H1 (cell line): ENCODE measurements at regions not wholly inside any gene's neighbourhood (a gene's known extent, or its start where the extent isn't known, plus 50 kb on each side); places are given as distances from the start of the nearest gene placed in this dataset.

Source experiments
- CTCF ChIA-PET: fragments of 300-600 bp; sonication (Branson Sonifier 250); formaldehyde crosslinking; loops from one replicate; lab custom pipeline; 2021; ENCODE audit not compliant: partially characterized antibody; lab: Charles Lee
- POLR2A ChIA-PET: fragments of 300-600 bp; sonication (Branson Sonifier 250); formaldehyde crosslinking; loops from one replicate; lab custom pipeline; 2021; ENCODE audit warnings: inconsistent platforms; ENCODE audit not compliant: partially characterized antibody; lab: Charles Lee
- DNase-seq, 2 experiments: peaks; one replicate each; pipeline versions ENCODE4 v3.0.0 to v3.0.0-alpha.2; 2010 to 2022; ENCODE audit warnings: low spot score in 2 of 2, low read depth in 1 of 2, mixed read lengths in 1 of 2
- FAIRE-seq: peaks from 2 replicates; lab custom pipeline; 2011; peaks lifted over from hg19 to GRCh38; lab: Jason Lieb, UNC
- H2AFZ ChIP-seq: 2 replicates; pipeline ENCODE4 v1.8.1; 2012; ENCODE audit warnings: low read length, inconsistent platforms
- H2AK5ac ChIP-seq: 2 replicates; pipeline ENCODE4 v1.6.1; 2013; ENCODE audit warnings: low read depth, low read length
- H2BK120ac ChIP-seq: replicated peaks from 2 replicates; pipeline ENCODE3; 2013; ENCODE audit warnings: low read depth, low read length, inconsistent platforms
- H2BK12ac ChIP-seq: 2 replicates; pipeline ENCODE4 v1.6.1; 2013; ENCODE audit warnings: low read depth, low read length
- H2BK15ac ChIP-seq: 2 replicates; pipeline ENCODE4 v1.6.1; 2013; ENCODE audit warnings: low read length
- H2BK20ac ChIP-seq: 2 replicates; pipeline ENCODE4 v1.6.1; 2013; ENCODE audit warnings: low read length
- H2BK5ac ChIP-seq: 2 replicates; pipeline ENCODE4 v1.6.1; 2013; ENCODE audit warnings: low read depth, low read length
- H3K14ac ChIP-seq: 2 replicates; pipeline ENCODE4 v1.6.1; 2013; ENCODE audit warnings: inconsistent platforms; ENCODE audit not compliant: insufficient read length
- H3K18ac ChIP-seq: 2 replicates; pipeline ENCODE4 v1.6.1; 2013; ENCODE audit warnings: low read length; ENCODE audit errors: extremely low read depth
- H3K23ac ChIP-seq: 2 replicates; pipeline ENCODE4 v1.6.1; 2013; ENCODE audit warnings: inconsistent platforms; ENCODE audit not compliant: insufficient read length
- H3K23me2 ChIP-seq: 2 replicates; pipeline ENCODE4 v1.6.1; 2013; ENCODE audit warnings: low read depth, low read length
- H3K27ac ChIP-seq: 2 replicates; pipeline ENCODE4 v1.6.1; 2011; ENCODE audit warnings: low read depth, low read length, inconsistent platforms
- H3K27me3 ChIP-seq, 4 experiments: replicated peaks in 1 of 4; 1 replicate in 1 of 4; 2 replicates in 3 of 4; pipeline versions ENCODE4 v1.6.1 to v1.8.1; 2011 to 2013; ENCODE audit warnings: low read length in 3 of 4, mild to moderate bottlenecking in 3 of 4, inconsistent platforms in 2 of 4, mixed read lengths in 2 of 4, moderate library complexity in 1 of 4; ENCODE audit not compliant: control insufficient read depth in 3 of 4, insufficient read depth in 3 of 4; ENCODE audit errors: extremely low read depth in 1 of 4
- H3K36me3 ChIP-seq, 4 experiments: 2 replicates each; pipeline versions ENCODE4 v1.6.1 to v1.8.1; 2011 to 2013; ENCODE audit warnings: mild to moderate bottlenecking in 4 of 4, low read length in 3 of 4, moderate library complexity in 2 of 4, control low read depth in 1 of 4, inconsistent platforms in 1 of 4; ENCODE audit not compliant: insufficient read depth in 4 of 4, control insufficient read depth in 2 of 4
- H3K4ac ChIP-seq: replicated peaks from 2 replicates; pipeline ENCODE3; 2013; ENCODE audit warnings: low read length, low read depth, mixed read lengths, inconsistent platforms; ENCODE audit not compliant: insufficient read length
- H3K4me1 ChIP-seq, 4 experiments: replicated peaks in 1 of 4; 1 replicate in 1 of 4; 2 replicates in 3 of 4; pipeline versions ENCODE4 v1.6.1 to v1.8.1; 2011 to 2013; ENCODE audit warnings: low read length in 3 of 4, inconsistent platforms in 2 of 4, mixed read lengths in 1 of 4; ENCODE audit not compliant: insufficient read depth in 4 of 4, control insufficient read depth in 3 of 4
- H3K4me2 ChIP-seq, 2 experiments: 2 replicates each; pipeline versions ENCODE4 v1.6.1 to v1.8.1; 2011 to 2013; ENCODE audit warnings: low read depth in 2 of 2, low read length in 2 of 2, control low read depth in 1 of 2, inconsistent platforms in 1 of 2, mild to moderate bottlenecking in 1 of 2; ENCODE audit not compliant: insufficient read depth in 1 of 2
- H3K4me3 ChIP-seq, 4 experiments: fragments of 200-600, 300-600 bp in 1 of 4; sonication (generic), shearing (Covaris generic), sonication (Bioruptor Twin) in 1 of 4; 2 replicates each; pipeline versions ENCODE4 v1.5.1 to v1.8.1; 2011 to 2016; ENCODE audit warnings: low read length in 4 of 4, low read depth in 3 of 4, control low read depth in 2 of 4, inconsistent platforms in 2 of 4, mild to moderate bottlenecking in 2 of 4, mixed read lengths in 1 of 4, moderate library complexity in 1 of 4; ENCODE audit not compliant: insufficient read depth in 2 of 4; ENCODE audit errors: extremely low read depth in 1 of 4
- H3K56ac ChIP-seq: replicated peaks from 2 replicates; pipeline ENCODE3; 2013; ENCODE audit warnings: low read depth, mild to moderate bottlenecking, mixed read lengths, low read length, inconsistent platforms; ENCODE audit not compliant: insufficient read length
- H3K79me1 ChIP-seq: 2 replicates; pipeline ENCODE4 v1.6.1; 2013; ENCODE audit warnings: low read depth, low read length, control low read depth
- H3K79me2 ChIP-seq, 2 experiments: 2 replicates each; pipeline versions ENCODE4 v1.6.1 to v1.8.1; 2012 to 2013; ENCODE audit warnings: low read length in 2 of 2, mild to moderate bottlenecking in 2 of 2, inconsistent platforms in 1 of 2; ENCODE audit not compliant: insufficient read depth in 2 of 2, control insufficient read depth in 1 of 2
- H3K9ac ChIP-seq, 4 experiments: replicated peaks in 1 of 4; 1 replicate in 1 of 4; 2 replicates in 3 of 4; pipeline versions ENCODE4 v1.6.1 to v1.8.1; 2011 to 2013; ENCODE audit warnings: low read depth in 3 of 4, low read length in 3 of 4, control low read depth in 2 of 4, mild to moderate bottlenecking in 2 of 4, moderate library complexity in 2 of 4, inconsistent platforms in 1 of 4; ENCODE audit errors: extremely low read depth in 1 of 4
- H3K9me3 ChIP-seq, 2 experiments: 2 replicates each; pipeline versions ENCODE4 v1.6.1 to v1.8.1; 2012 to 2013; ENCODE audit warnings: mild to moderate bottlenecking in 2 of 2, moderate library complexity in 2 of 2, control low read depth in 1 of 2, inconsistent platforms in 1 of 2, low read depth in 1 of 2, low read length in 1 of 2, mixed read lengths in 1 of 2; ENCODE audit not compliant: insufficient read depth in 2 of 2
- H4K20me1 ChIP-seq, 2 experiments: replicated peaks in 1 of 2; 2 replicates each; pipeline versions ENCODE3 to v1.8.1; 2011 to 2013; ENCODE audit warnings: inconsistent platforms in 2 of 2, low read length in 2 of 2, mild to moderate bottlenecking in 1 of 2; ENCODE audit not compliant: insufficient read depth in 2 of 2, control insufficient read depth in 1 of 2
- H4K5ac ChIP-seq: 2 replicates; pipeline ENCODE4 v1.6.1; 2013; ENCODE audit warnings: low read length, low read depth, mixed read lengths, inconsistent platforms; ENCODE audit not compliant: insufficient read length
- H4K8ac ChIP-seq: 2 replicates; pipeline ENCODE4 v1.8.0; 2013; ENCODE audit warnings: mild to moderate bottlenecking, moderate library complexity, low read length, inconsistent platforms; ENCODE audit not compliant: insufficient read depth; ENCODE audit errors: extremely low read depth
- H4K91ac ChIP-seq: replicated peaks from 2 replicates; pipeline ENCODE3; 2013; ENCODE audit warnings: low read length, mixed read lengths, inconsistent platforms; ENCODE audit not compliant: insufficient read length
- CEBPB ChIP-seq: IDR thresholded peaks from 2 replicates; pipeline ENCODE4 v1.6.1; 2012; ENCODE audit warnings: low read depth, low read length
- CHD2 ChIP-seq: IDR thresholded peaks from 2 replicates; pipeline ENCODE4 v1.6.1; 2012; ENCODE audit warnings: low read length, improper control_type of control experiment
- E2F6 ChIP-seq: IDR thresholded peaks from 2 replicates; pipeline ENCODE4 v1.6.1; 2012; ENCODE audit warnings: inconsistent platforms
- JUN ChIP-seq: IDR thresholded peaks from 2 replicates; pipeline ENCODE4 v1.6.1; 2011; ENCODE audit warnings: low read depth, mild to moderate bottlenecking, improper control_type of control experiment, low read length
- RAD21 ChIP-seq, 2 experiments: IDR thresholded peaks in 1 of 2; conservative IDR thresholded peaks in 1 of 2; 2 replicates each; pipeline ENCODE4 v1.6.1; 2011; ENCODE audit warnings: low read depth in 2 of 2, low read length in 2 of 2, improper control_type of control experiment in 1 of 2, inconsistent platforms in 1 of 2, mild to moderate bottlenecking in 1 of 2, moderate library complexity in 1 of 2
- SIX5 ChIP-seq: IDR thresholded peaks from 2 replicates; pipeline ENCODE4 v1.6.1; 2011; ENCODE audit warnings: mild to moderate bottlenecking, low read depth, low read length
- TAF1 ChIP-seq: IDR thresholded peaks from 2 replicates; pipeline ENCODE4 v1.6.1; 2011; ENCODE audit warnings: mild to moderate bottlenecking, low read depth, low read length
- TBP ChIP-seq: IDR thresholded peaks from 2 replicates; pipeline ENCODE4 v1.6.1; 2011; ENCODE audit warnings: low read depth, low read length, improper control_type of control experiment
- USF2 ChIP-seq: IDR thresholded peaks from 2 replicates; pipeline ENCODE4 v1.6.1; 2011; ENCODE audit warnings: low read length, improper control_type of control experiment
- WGBS, 2 experiments: shearing (Covaris generic) in 1 of 2; methylation state at CpG; one replicate each; pipeline versions ENCODE4 v1.1.6 to v1.1.7; 2013 to 2015; ENCODE audit warnings: low lambda C conversion rate in 2 of 2, mixed read lengths in 2 of 2, inconsistent platforms in 1 of 2, low coverage in 1 of 2, missing lambda C conversion rate in 1 of 2; ENCODE audit not compliant: insufficient replicate concordance in 2 of 2, insufficient coverage in 1 of 2, insufficient read length in 1 of 2; ENCODE audit errors: extremely low coverage in 1 of 2, missing lambda C conversion rate in 1 of 2; 5-methylcytosine and 5-hydroxymethylcytosine counted together

- CTCF ChIA-PET, result no interaction called here
- Histone ChIP-seq H2AFZ (peak overlapping the region; percentile 1; the same call in 1 of the 2 replicates), H2BK20ac (no peak overlapping the region)
- TF ChIP-seq RAD21 (IDR thresholded peaks at IDR 0.05 in 1 of 2, conservative IDR thresholded peaks at IDR 0.05 in 1 of 2; ENCODE audit: low read depth in 2 of 2, low read length in 2 of 2) (no peak), TBP (no peak), SIX5 (no peak), E2F6 (no peak), TAF1 (no peak), CHD2 (no peak), JUN (no peak), CEBPB (no peak), USF2 (no peak)
Observed at GRCh38 chr3:78402720-78403119, 1362.8 kb downstream of the ROBO2 start.

More at GRCh38 chr3:78402720-78403119, 1362.8 kb downstream of the ROBO2 start:
- Histone ChIP-seq H2BK5ac (no peak overlapping the region), H3K23ac (no peak overlapping the region), H3K27ac (no peak overlapping the region), H3K27me3 (no peaks in the 10 kb centered on the region), H4K20me1 (no peaks in the 10 kb centered on the region), H3K4me3 (no peak overlapping the region), H3K9me3 (no peaks in the 10 kb centered on the region), H2BK120ac (no peak overlapping the region), H3K4ac (no peak overlapping the region), H2BK15ac (no peak overlapping the region), H3K4me1 (no peaks in the 10 kb centered on the region), H3K9ac (no peak overlapping the region), H3K4me2 (no peak overlapping the region), H3K79me1 (no peaks in the 10 kb centered on the region), H3K18ac (no peak overlapping the region), H3K56ac (no peak overlapping the region), H3K79me2 (no peaks in the 10 kb centered on the region), H2AK5ac (no peak overlapping the region), H4K8ac (no peak overlapping the region), H3K36me3 (no peaks in the 10 kb centered on the region), H3K14ac (no peak overlapping the region), H2BK12ac (no peak overlapping the region), H3K23me2 (no peaks in the 10 kb centered on the region), H4K5ac (no peak overlapping the region), H4K91ac (no peak overlapping the region)
- 75% methylated on average over 1 of the region's 1 CpG; no CpG with 5 or more reads in 1 of the 2 experiments for WGBS, 2 experiments
- DNase-seq, result no peak
- no peak for FAIRE-seq
- POLR2A ChIA-PET, result no interaction called here
